ENCODE measurements at regions not wholly inside any gene's neighbourhood (a gene's known extent, or its start where the extent isn't known, plus 50 kb on each side); places are given as distances from the start of the nearest gene placed in this dataset.

DNA sequence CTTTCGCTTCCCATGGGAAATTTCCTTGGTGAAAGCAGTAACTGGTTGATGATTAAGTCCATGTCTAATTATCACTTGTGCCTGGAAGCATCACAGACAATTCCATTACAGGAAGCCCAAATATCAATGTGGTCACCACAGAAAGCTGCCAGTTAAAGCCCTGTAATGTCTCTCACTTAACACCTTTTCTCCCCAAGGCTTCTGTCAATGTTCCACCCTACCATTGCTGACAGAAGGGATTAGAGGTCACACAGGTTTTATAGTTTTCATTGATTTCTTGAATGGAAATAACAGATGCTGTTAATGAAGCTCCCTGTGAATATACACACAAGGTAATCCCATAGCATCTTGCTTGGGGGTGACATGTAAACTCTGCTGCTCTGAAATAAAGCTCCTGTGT lies 279.2 kb downstream of the COX7C start:
- Histone ChIP-seq H3K27ac (ENCODE audit: low read length in 2 of 2) (no peak overlapping the region), H3K9ac (ENCODE audit: low read length) (no peak overlapping the region), H3K36me3 (replicated peaks in 1 of 2; ENCODE audit: control extremely low read depth in 1 of 2, control insufficient read depth in 1 of 2, extremely low read depth in 1 of 2, insufficient read depth in 2 of 2, low read length in 1 of 2) (no peaks in the 10 kb centered on the region), H3K4me2 (replicated peaks; ENCODE audit: low read depth, low read length, poor library complexity, severe bottlenecking) (no peak overlapping the region), H3K4me1 (ENCODE audit: control insufficient read depth in 2 of 2, insufficient read depth in 2 of 2, low read length in 2 of 2) (no peaks in the 10 kb centered on the region), H4K20me1 (ENCODE audit: control insufficient read depth, insufficient read depth, low read length, poor library complexity, severe bottlenecking) (no peaks in the 10 kb centered on the region), H3K79me2 (ENCODE audit: control insufficient read depth, insufficient read depth, low read length) (no peaks in the 10 kb centered on the region), H3K27me3 (replicated peaks in 1 of 4; ENCODE audit: control extremely low read depth in 1 of 4, control insufficient read depth in 3 of 4, insufficient read depth in 4 of 4, low read length in 3 of 4) (no peaks in the 10 kb centered on the region), H3K9me3 (ENCODE audit: control extremely low read depth in 1 of 3, control insufficient read depth in 2 of 3, insufficient read depth in 1 of 3, low read length in 2 of 3) (no peaks in the 10 kb centered on the region), H2AFZ (ENCODE audit: insufficient read depth, low read depth, low read length, poor library complexity, severe bottlenecking) (no peak overlapping the region), H3K4me3 (ENCODE audit: control extremely low read depth in 1 of 5, extremely low read depth in 1 of 5, insufficient read depth in 1 of 5, low read depth in 2 of 5, low read length in 4 of 5) (no peak overlapping the region)
- Mint-ChIP-seq H3K27ac (no peak overlapping the region), H3K4me1 (no peaks in the 10 kb centered on the region), H3K9me3 (ENCODE audit: insufficient read depth) (no peaks in the 10 kb centered on the region), H3K27me3 (peaks cover 5% of the 10 kb centered on the region), H3K4me3 (no peak overlapping the region)
- no peak for ATAC-seq (ENCODE audit: low read depth)
- CTCF ChIA-PET: no interaction called here
- POLR2A ChIA-PET: no interaction called here
- intact Hi-C loops (cut with micrococcal nuclease): no loop called here
- no CpG with 5 or more reads among the region's 1 CpG for WGBS (ENCODE audit: insufficient coverage)
- TF ChIP-seq, protein P1, sequence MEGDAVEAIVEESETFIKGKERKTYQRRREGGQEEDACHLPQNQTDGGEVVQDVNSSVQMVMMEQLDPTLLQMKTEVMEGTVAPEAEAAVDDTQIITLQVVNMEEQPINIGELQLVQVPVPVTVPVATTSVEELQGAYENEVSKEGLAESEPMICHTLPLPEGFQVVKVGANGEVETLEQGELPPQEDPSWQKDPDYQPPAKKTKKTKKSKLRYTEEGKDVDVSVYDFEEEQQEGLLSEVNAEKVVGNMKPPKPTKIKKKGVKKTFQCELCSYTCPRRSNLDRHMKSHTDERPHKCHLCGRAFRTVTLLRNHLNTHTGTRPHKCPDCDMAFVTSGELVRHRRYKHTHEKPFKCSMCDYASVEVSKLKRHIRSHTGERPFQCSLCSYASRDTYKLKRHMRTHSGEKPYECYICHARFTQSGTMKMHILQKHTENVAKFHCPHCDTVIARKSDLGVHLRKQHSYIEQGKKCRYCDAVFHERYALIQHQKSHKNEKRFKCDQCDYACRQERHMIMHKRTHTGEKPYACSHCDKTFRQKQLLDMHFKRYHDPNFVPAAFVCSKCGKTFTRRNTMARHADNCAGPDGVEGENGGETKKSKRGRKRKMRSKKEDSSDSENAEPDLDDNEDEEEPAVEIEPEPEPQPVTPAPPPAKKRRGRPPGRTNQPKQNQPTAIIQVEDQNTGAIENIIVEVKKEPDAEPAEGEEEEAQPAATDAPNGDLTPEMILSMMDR (IDR thresholded peaks at IDR 0.05): no peak
- TF ChIP-seq EZH2 (IDR thresholded peaks at IDR 0.05; ENCODE audit: borderline replicate concordance, insufficient read depth, low read depth, low read length, poor library complexity, severe bottlenecking): no peak
- DNase-seq: no peak

DNA sequence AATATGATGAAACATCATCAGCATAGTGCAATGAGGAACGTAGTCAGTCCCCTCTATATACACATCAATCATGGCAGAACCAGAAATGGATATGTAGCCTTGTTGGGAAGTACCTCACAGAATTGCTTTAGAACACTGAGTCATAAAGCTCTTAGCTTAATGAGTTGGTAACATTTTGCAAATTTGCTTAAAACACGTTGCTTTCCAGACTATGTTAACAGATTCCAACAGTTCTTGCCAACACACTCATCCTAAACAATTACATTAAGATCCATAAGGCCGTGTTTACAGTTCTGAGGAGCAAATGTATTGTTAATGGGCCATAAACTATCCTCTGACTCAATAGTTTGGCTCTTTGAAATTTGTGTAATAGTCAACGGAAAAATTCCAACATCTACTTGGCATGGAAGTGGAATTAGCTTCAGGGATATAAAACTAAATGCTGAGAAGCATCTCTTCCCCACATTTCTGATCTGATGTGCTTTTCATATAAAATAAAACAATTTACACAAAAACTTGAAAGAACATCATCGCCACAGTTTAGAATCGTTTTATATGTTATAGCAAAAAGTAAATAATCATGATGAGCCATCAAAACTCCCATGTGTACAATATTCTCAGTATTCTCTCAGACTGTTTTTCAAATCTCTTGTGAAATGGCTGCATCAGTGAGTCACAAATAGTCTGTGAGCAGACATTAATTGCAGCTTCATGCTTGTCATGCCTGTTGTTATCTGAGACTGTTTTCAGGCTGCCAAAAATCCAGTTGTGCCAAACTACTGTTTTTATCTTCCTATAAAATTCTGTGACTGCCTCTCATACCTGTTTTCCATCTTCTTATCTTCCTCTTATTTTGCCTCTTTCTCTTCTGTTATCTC lies 291.9 kb downstream of the COX7C start:
- no peaks in the 10 kb centered on the region for H3K36me3 ChIP-seq (replicated peaks in 1 of 2; ENCODE audit: control extremely low read depth in 1 of 2, control insufficient read depth in 1 of 2, extremely low read depth in 1 of 2, insufficient read depth in 2 of 2, low read length in 1 of 2)
- CTCF ChIA-PET: no interaction called here
- no peaks in the 10 kb centered on the region for H3K27me3 ChIP-seq (replicated peaks in 1 of 4; ENCODE audit: control extremely low read depth in 1 of 4, control insufficient read depth in 3 of 4, insufficient read depth in 4 of 4, low read length in 3 of 4)
- no peaks in the 10 kb centered on the region for H3K9me3 Mint-ChIP-seq (ENCODE audit: insufficient read depth)
- H3K27me3 Mint-ChIP-seq: no peaks in the 10 kb centered on the region
- no peak overlapping the region for H3K4me3 Mint-ChIP-seq
- ATAC-seq (ENCODE audit: low read depth) (no peak), DNase-seq (no peak)
- H3K79me2 ChIP-seq (ENCODE audit: control insufficient read depth, insufficient read depth, low read length): no peaks in the 10 kb centered on the region
- POLR2A ChIA-PET: no interaction called here
- no peak overlapping the region for H3K4me3 ChIP-seq (ENCODE audit: control extremely low read depth in 1 of 5, extremely low read depth in 1 of 5, insufficient read depth in 1 of 5, low read depth in 2 of 5, low read length in 4 of 5)
- no peak overlapping the region for H3K4me2 ChIP-seq (replicated peaks; ENCODE audit: low read depth, low read length, poor library complexity, severe bottlenecking)
- H3K27ac Mint-ChIP-seq: no peak overlapping the region
- H3K9me3 ChIP-seq (ENCODE audit: control extremely low read depth in 1 of 3, control insufficient read depth in 2 of 3, insufficient read depth in 1 of 3, low read length in 2 of 3): no peaks in the 10 kb centered on the region
- TF ChIP-seq EZH2 (IDR thresholded peaks at IDR 0.05; ENCODE audit: borderline replicate concordance, insufficient read depth, low read depth, low read length, poor library complexity, severe bottlenecking): no peak
- TF ChIP-seq, protein P1 (IDR thresholded peaks at IDR 0.05): no peak
- no peaks in the 10 kb centered on the region for H3K4me1 ChIP-seq (ENCODE audit: control insufficient read depth in 2 of 2, insufficient read depth in 2 of 2, low read length in 2 of 2)
- H3K9ac ChIP-seq (ENCODE audit: low read length): no peak overlapping the region
- no peaks in the 10 kb centered on the region for H4K20me1 ChIP-seq (ENCODE audit: control insufficient read depth, insufficient read depth, low read length, poor library complexity, severe bottlenecking)
- no peaks in the 10 kb centered on the region for H3K4me1 Mint-ChIP-seq
- H3K27ac ChIP-seq (ENCODE audit: low read length in 2 of 2): no peak overlapping the region
- intact Hi-C loops (cut with micrococcal nuclease): no loop called here
- H2AFZ ChIP-seq (ENCODE audit: insufficient read depth, low read depth, low read length, poor library complexity, severe bottlenecking): no peak overlapping the region
- WGBS (ENCODE audit: insufficient coverage): no CpG with 5 or more reads among the region's 6 CpGs

All from B cell (primary cell).